GM12872 (cell line): ENCODE measurements at regions not wholly inside any gene's neighbourhood (a gene's known extent, or its start where the extent isn't known, plus 50 kb on each side); places are given as distances from the start of the nearest gene placed in this dataset.

Experiments used
- TF ChIP-seq, protein P1 (sequence below): IDR thresholded peaks from 3 replicates; pipeline ENCODE4 v1.5.1; 2011; ENCODE audit warnings: low read depth, mild to moderate bottlenecking, low read length, moderate library complexity; ENCODE audit not compliant: insufficient read depth

DNA sequence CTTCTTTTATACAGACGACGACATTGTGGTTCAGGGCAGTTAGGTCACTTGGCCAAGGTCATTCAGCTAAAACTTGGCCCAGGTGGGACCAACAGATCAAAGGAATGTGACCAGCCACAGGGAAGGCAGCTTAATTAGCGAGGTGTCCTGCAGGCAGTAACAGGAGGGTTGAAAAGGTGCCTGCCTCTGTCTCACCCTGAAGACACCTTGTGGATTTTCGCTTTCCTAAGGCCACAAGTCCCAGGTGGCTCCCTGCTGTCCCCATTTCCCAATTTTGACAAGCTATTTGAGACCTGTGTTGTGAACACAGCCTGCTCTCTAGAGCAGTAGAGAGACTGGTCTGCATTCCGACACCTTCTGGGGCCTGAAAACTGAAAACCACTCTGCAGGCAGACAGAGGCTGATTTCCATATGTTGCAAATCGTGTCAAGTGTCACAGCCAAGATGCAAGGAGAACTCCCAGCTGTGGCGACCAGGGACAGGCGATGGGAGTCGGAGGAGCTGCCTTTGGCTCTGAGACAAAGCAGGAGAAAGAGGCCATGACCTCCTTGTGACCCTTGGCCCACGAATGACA, 593.1 kb upstream of the CDH5 start:
- TF ChIP-seq, protein P1, sequence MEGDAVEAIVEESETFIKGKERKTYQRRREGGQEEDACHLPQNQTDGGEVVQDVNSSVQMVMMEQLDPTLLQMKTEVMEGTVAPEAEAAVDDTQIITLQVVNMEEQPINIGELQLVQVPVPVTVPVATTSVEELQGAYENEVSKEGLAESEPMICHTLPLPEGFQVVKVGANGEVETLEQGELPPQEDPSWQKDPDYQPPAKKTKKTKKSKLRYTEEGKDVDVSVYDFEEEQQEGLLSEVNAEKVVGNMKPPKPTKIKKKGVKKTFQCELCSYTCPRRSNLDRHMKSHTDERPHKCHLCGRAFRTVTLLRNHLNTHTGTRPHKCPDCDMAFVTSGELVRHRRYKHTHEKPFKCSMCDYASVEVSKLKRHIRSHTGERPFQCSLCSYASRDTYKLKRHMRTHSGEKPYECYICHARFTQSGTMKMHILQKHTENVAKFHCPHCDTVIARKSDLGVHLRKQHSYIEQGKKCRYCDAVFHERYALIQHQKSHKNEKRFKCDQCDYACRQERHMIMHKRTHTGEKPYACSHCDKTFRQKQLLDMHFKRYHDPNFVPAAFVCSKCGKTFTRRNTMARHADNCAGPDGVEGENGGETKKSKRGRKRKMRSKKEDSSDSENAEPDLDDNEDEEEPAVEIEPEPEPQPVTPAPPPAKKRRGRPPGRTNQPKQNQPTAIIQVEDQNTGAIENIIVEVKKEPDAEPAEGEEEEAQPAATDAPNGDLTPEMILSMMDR, result no peak

DNA sequence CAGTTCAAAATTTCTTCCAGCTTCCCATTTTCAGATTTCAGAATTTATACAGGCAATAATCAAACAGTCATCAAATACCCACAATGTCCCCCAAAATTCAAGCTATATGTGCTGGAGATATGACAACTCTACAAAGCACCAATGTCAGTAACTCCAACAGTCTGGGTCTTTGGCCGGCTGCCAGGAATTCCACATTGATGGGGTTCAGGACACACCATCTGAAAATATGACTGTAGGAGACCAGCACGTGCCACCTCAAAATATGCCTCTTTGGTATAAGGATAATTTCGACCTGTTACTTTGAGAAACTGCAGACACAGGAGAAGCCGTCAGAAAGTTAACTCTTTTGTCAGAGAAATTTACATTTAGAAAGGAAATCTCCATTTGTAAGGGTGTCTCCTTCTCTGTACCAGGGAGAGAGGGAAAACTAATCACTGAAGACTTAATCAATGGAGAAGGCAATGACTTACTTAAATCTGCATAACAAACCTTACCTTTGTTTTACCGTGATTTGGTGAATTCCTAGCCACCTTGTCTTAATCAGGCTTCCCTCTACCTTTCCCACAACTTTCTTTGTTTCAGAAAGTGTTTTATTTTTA, 594.3 kb upstream of the CDH5 start:
- TF ChIP-seq, protein P1, result no peak

DNA sequence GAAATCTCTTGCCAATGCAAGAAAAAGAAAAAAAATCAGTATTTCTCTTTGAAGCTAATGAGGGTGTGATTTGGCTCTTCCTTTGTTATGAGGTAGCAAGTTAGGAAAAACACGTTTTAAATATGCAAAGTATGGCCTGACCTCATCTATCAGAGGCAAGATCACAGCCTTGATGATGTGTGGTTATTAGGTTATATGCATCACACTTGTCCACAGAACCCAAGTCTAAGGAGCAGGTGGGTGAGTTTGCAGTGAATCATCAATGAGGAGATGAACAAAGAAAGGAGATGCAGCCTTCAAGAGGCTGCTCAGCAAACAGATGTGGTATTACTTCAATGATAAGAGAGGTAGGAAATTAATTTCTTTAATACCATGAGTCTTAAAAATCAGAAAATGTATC, 594.8 kb upstream of the CDH5 start:
- TF ChIP-seq, protein P1, result no peak

DNA sequence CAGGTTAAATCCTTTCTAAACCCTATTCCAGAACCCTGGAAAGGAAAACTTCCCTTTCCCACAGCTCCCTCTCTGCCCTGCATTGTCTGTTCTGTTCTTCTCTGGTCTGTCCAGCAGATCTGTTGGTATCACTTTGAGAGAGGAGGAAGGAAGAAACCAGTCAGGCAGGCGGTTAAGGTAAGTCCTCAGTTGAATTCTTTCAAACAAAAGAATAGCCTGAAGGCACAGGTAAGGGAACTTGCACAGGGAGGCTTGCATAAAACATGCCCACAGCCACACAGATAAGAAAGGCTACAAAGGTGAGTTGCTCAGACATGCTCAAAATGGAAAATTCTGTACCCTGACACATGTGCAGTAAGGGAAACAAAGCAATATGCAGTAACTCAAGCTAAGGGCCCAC, 595.7 kb upstream of the CDH5 start:
- TF ChIP-seq, protein P1, result no peak

DNA sequence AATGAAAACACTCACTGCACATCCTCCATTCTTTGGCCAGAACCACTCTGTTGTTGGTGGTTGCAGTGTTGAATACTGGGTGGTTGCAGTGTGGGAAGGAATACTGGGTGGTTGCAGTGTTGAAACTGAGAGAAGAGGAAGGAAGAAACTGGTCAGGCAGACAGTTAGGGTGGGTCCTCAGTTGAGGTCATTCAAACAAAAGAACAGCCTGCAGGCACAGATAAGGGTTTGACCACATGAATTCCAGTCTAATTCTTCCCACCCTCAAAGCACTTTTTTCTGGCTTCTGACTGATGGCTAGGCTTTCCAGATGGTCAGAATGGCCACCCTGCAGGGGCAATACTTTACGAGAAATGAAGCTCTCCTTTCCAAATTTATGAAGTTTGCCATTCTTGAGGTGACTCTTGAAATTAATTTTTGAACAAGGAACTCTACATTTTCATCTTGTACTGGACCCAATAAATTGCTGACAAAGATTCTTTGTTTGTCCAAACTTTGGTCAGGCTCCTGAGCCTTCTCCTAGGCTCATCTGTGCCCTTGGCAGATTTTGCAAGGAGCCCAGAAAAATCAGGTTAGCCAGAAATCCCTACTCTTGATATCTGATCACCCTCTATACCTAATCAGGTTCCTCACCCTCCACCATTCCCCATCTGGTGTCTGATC, 596.6 kb upstream of the CDH5 start:
- TF ChIP-seq, protein P1, result no peak

DNA sequence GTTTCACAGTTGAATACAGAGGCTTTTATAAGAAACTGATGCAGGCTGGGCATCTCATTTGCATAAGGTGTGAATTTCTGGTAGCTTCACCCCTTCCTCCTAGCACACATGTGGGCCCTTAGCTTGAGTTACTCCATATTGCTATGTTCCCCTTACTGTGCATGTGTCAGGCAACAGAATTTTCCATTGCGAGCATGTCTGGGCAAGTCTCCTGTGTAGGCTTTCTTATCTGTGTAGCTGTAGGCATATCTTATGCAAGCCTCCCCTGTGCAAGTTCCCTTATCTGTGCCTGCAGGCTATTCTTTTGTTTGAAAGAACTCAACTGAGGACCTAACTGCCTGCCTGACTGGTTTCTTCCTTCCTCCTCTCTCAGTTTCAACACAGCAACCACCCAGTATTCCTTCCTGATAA, 597.4 kb upstream of the CDH5 start:
- TF ChIP-seq, protein P1, result no peak

DNA sequence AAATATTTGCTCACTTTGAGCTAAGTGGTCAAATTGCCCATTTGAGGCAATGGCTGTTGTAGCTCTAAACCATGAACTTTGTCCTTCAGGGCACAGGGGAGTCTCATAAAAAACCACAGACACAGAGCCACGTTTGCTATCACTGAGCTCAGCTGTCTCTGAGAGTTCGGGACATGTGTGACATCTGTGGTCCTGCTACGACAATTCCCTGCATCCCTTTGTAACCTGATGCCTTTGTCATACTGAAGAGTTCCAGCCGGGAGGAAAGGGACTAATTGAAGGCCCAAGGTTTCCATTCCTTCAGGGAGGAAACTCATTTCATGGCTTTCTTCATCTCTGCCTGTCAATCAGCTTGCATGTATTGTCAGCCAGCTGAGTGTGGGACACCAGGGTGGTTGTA, 599.4 kb upstream of the CDH5 start:
- TF ChIP-seq, protein P1, result no peak
